Panc1 (cell line): ENCODE measurements at regions not wholly inside any gene's neighbourhood (a gene's known extent, or its start where the extent isn't known, plus 50 kb on each side); places are given as distances from the start of the nearest gene placed in this dataset.

Experiments used
- ATAC-seq: fragments of 200-7000 bp; cut with Tn5 transposase; 2 replicates; pipeline ENCODE4 v1.9.1; 2020; ENCODE audit warnings: mild to moderate bottlenecking, moderate library complexity
- BruUV-seq: library from RNA; stranded (reverse); fragments of 400-500 nt; replicated peaks from 2 replicates; lab custom pipeline; 2021; lab: Mats Ljungman, UMichigan
- CTCF ChIA-PET: fragments of 300-600 bp; sonication (Branson Sonifier 250); formaldehyde crosslinking; loops from one replicate; lab custom pipeline; 2022; ENCODE audit warnings: antibody characterized with exemption; lab: Charles Lee
- POLR2A ChIA-PET: fragments of 300-600 bp; sonication (Branson Sonifier 250); formaldehyde crosslinking; loops from one replicate; lab custom pipeline; 2022; ENCODE audit warnings: antibody characterized with exemption; lab: Charles Lee
- DNase-seq: peaks from one replicate; pipeline ENCODE4 v3.0.0-alpha.2; 2010; ENCODE audit warnings: low read depth, low spot score
- H3K27ac ChIP-seq: 2 replicates; pipeline ENCODE4 v1.5.1; 2011; ENCODE audit warnings: mild to moderate bottlenecking, low read length, inconsistent platforms
- H3K27me3 ChIP-seq: fragments of 200-500 bp; sonication (Bioruptor generic); 2 replicates; pipeline ENCODE4 v1.6.0; 2014; ENCODE audit warnings: low read length, inconsistent platforms; ENCODE audit not compliant: control insufficient read depth, insufficient read depth
- H3K36me3 ChIP-seq: fragments of 200-500 bp; sonication (Bioruptor generic); 2 replicates; pipeline ENCODE4 v1.5.1; 2014; ENCODE audit warnings: inconsistent platforms, mild to moderate bottlenecking, low read length, moderate library complexity; ENCODE audit not compliant: control insufficient read depth, insufficient read depth
- H3K4me1 ChIP-seq: 2 replicates; pipeline ENCODE4 v1.5.1; 2011; ENCODE audit warnings: inconsistent platforms, mild to moderate bottlenecking, low read length, moderate library complexity; ENCODE audit not compliant: control insufficient read depth, insufficient read depth
- H3K4me3 ChIP-seq, 2 experiments: 2 replicates each; pipeline ENCODE4 v1.5.1; 2011 to 2012; ENCODE audit warnings: low read depth in 2 of 2, low read length in 2 of 2, mild to moderate bottlenecking in 2 of 2, inconsistent platforms in 1 of 2, moderate library complexity in 1 of 2
- H3K9me3 ChIP-seq: fragments of 200-500 bp; sonication (Bioruptor generic); 2 replicates; pipeline ENCODE4 v1.5.1; 2014; ENCODE audit warnings: low read depth, mild to moderate bottlenecking, inconsistent platforms, low read length, moderate library complexity; ENCODE audit not compliant: control insufficient read depth, insufficient read depth
- CTCF ChIP-seq: fragments of 450-650 bp; IDR thresholded peaks from 2 replicates; pipeline ENCODE4 v1.5.1; 2017; ENCODE audit warnings: mild to moderate bottlenecking
- POLR2AphosphoS5 ChIP-seq: IDR thresholded peaks from 2 replicates; pipeline ENCODE4 v1.6.1; 2012; ENCODE audit warnings: mild to moderate bottlenecking, low read depth, low read length, moderate library complexity
- REST ChIP-seq, 2 experiments: IDR thresholded peaks; 2 replicates each; pipeline ENCODE4 v1.6.1; 2011 to 2012; ENCODE audit warnings: low read depth in 2 of 2, control low read depth in 1 of 2, low read length in 1 of 2, mild to moderate bottlenecking in 1 of 2, moderate library complexity in 1 of 2; ENCODE audit not compliant: insufficient read depth in 1 of 2
- SIN3A ChIP-seq: IDR thresholded peaks from 2 replicates; pipeline ENCODE4 v1.6.1; 2012; ENCODE audit warnings: low read depth, mild to moderate bottlenecking, low read length, moderate library complexity, borderline replicate concordance; ENCODE audit not compliant: insufficient read depth
- TCF7L2 ChIP-seq: IDR thresholded peaks from 2 replicates; pipeline ENCODE4 v1.6.1; 2011; ENCODE audit warnings: mild to moderate bottlenecking, low read depth, low read length, inconsistent platforms
- in situ Hi-C: cut with HindIII; loops from 2 replicates; pipeline ENCODE4 v1.10.0; 2016; ENCODE audit warnings: low sequenced_read_pairs, low pct_unique_long_range_greater_than_20kb
- intact Hi-C: fragments of 100-400 bp; cut with micrococcal nuclease; formaldehyde crosslinking; loops from one replicate; pipeline ENCODE4 v1.10.0; 2022; ENCODE audit not compliant: unreplicated experiment

DNA sequence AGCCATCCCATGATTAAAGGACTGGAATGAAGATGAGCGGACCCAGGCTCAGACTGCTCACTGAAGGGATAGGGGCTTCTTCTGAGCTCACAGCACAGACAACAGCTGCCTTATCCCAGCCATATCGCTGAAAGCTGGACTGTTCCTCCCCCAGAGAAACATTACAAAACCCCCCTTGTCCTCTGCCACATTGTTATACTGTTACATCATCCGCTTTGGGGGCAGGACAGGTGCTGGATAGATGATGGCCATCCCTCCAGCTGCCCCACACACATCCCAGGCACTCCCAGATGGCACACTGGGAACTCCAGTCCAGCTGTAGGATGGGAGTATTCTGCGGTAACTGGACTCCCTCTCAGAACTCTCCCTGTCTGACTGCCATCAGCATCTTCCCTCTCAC, 58.7 kb upstream of the BTRC start:
- H3K27me3 ChIP-seq, result peaks cover 2% of the 10 kb centered on the region
- intact Hi-C loops, result no loop called here
- POLR2A ChIA-PET, result no interaction called here

DNA sequence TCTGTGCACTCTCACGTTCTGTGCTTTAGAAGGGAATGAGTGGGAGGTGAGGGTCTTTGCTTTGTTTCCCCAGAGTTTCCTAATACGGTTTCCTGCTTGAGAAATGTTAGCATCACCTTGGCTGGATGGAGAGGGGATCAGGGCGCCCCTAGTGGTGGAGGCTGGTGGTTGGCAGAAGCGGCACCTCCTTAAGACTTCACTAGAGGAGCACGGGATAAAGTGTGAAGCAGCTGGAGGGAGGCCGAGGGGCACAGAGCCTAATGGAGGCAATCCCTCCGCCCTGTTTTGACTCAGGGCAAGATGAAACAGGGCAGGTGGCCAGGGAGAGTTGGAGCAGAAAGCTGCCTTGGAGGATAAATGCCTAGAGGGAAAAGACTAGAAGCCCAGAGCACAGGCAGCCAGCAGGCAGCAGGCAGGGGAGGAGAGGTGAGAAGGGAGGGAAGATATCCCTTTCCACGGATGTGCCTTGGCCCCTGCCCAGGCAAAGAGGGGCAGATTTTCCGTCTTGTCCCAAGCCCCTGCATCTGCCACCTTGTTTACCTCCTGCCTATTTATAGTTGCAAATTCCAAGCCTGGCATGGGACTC, 56.0 kb upstream of the BTRC start:
- Histone ChIP-seq H3K4me1 (no peaks in the 10 kb centered on the region; the same call in 1 of the 2 replicates), H3K36me3 (no peaks in the 10 kb centered on the region), H3K27me3 (peaks cover 2% of the 10 kb centered on the region), H3K4me3 (no peak overlapping the region), H3K9me3 (no peaks in the 10 kb centered on the region), H3K27ac (no peak overlapping the region)
- DNase-seq (peak; percentile 45), ATAC-seq (peak; percentile 88)
- ChIA-PET POLR2A (interaction anchor here (0.5 kb wide), 1 partner anchor 185 kb away, joined by 3 read pairs; no protein-coding TSS in a partner anchor), CTCF (interaction anchor here (0.5 to 1.4 kb wide), 7 partner anchors 12 to 146 kb away, joined by 4 to 12 read pairs (median 5); no protein-coding TSS in a partner anchor)
- BruUV-seq, result no TSS peak
- TF ChIP-seq CTCF (peak; percentile 99), REST (IDR thresholded peaks at IDR 0.05; ENCODE audit: insufficient read depth in 1 of 2, low read depth in 2 of 2, low read length in 1 of 2) (no peak), POLR2AphosphoS5 (no peak), TCF7L2 (peak; percentile 69), SIN3A (no peak)
- intact Hi-C loops, result no loop called here
- in situ Hi-C loops, result loop anchor here (25.0 kb wide), 1 partner anchor 136 kb away; no protein-coding TSS in a partner anchor

More for the DNA sequence above, 58.7 kb upstream of the BTRC start:
- TF ChIP-seq POLR2AphosphoS5, result no peak
- Histone ChIP-seq H3K4me3 (no peak overlapping the region), H3K27ac (no peak overlapping the region), H3K4me1 (no peaks in the 10 kb centered on the region; the same call in 1 of the 2 replicates), H3K36me3 (no peaks in the 10 kb centered on the region), H3K9me3 (no peaks in the 10 kb centered on the region)
- CTCF ChIA-PET, result interaction anchor here (0.7 kb wide), 1 partner anchor 172 kb away, joined by 4 read pairs; no protein-coding TSS in a partner anchor
- in situ Hi-C loops, result loop anchor here (25.0 kb wide), 1 partner anchor 133 kb away; no protein-coding TSS in a partner anchor
- ATAC-seq (no peak), DNase-seq (no peak)
- no TSS peak for BruUV-seq

DNA sequence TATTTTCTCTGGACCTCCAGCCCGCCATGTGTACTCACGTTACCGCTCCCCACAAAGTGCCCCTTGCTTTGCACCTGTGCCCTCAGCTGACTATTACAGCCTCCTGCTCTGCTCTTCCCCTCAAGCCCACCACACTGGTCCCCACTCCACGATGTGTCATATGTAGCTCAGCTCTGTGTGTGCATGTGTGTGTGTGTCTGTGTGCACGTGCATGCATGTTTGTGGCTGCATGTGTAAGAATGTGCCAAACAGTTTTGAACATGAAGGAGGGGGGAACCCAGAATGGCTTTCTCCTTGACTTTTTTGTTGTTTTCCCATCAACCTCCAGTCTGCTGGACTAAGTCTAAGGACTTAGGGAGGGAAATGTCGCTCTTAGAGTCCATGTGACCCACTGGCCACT, 54.8 kb upstream of the BTRC start:
- POLR2A ChIA-PET, result no interaction called here
- intact Hi-C loops, result no loop called here
- CTCF ChIA-PET, result interaction anchor here (0.7 to 0.9 kb wide), 2 partner anchors 142 to 264 kb away, joined by 3 to 4 read pairs; no protein-coding TSS in a partner anchor

More for the DNA sequence above, 54.8 kb upstream of the BTRC start:
- H3K9me3 ChIP-seq, result no peaks in the 10 kb centered on the region
- H3K4me1 ChIP-seq, result no peaks in the 10 kb centered on the region; the same call in 1 of the 2 replicates
- DNase-seq, result no peak
- TF ChIP-seq POLR2AphosphoS5 (no peak), TCF7L2 (no peak), CTCF (no peak), REST (IDR thresholded peaks at IDR 0.05; ENCODE audit: insufficient read depth in 1 of 2, low read depth in 2 of 2, low read length in 1 of 2) (no peak), SIN3A (no peak)
- H3K36me3 ChIP-seq, result no peaks in the 10 kb centered on the region
- no peak overlapping the region for H3K4me3 ChIP-seq
- H3K27me3 ChIP-seq, result peaks cover 2% of the 10 kb centered on the region; the same call in 1 of the 2 replicates
- no TSS peak for BruUV-seq
- in situ Hi-C loops, result loop anchor here (25.0 kb wide), 1 partner anchor 137 kb away; no protein-coding TSS in a partner anchor
- ATAC-seq, result no peak
- H3K27ac ChIP-seq, result no peak overlapping the region
